ENCODE measurements at regions not wholly inside any gene's neighbourhood (a gene's known extent, or its start where the extent isn't known, plus 50 kb on each side); places are given as distances from the start of the nearest gene placed in this dataset.

- FAIRE-seq (no peak), DNase-seq (ENCODE audit: low read depth) (no peak)
- TF ChIP-seq CTCF (IDR thresholded peaks at IDR 0.05; ENCODE audit: insufficient read depth, low read length, severe bottlenecking): no peak
- Histone ChIP-seq H3K27me3 (ENCODE audit: control insufficient read depth, insufficient read depth, low read length) (no peaks in the 10 kb centered on the region), H3K4me3 (ENCODE audit: low read depth, low read length) (no peak overlapping the region), H3K36me3 (ENCODE audit: control insufficient read depth, insufficient read depth, low read length) (no peaks in the 10 kb centered on the region)
These were observed 605.7 kb downstream of the TYW1 start for GRCh38 chr7:67602246-67602887.

- no peak for TF ChIP-seq CTCF (IDR thresholded peaks at IDR 0.05; ENCODE audit: insufficient read depth, low read length, severe bottlenecking)
- Histone ChIP-seq H3K36me3 (ENCODE audit: control insufficient read depth, insufficient read depth, low read length) (no peaks in the 10 kb centered on the region), H3K4me3 (ENCODE audit: low read depth, low read length) (no peak overlapping the region), H3K27me3 (ENCODE audit: control insufficient read depth, insufficient read depth, low read length) (no peaks in the 10 kb centered on the region)
- no peak for FAIRE-seq
- peak; percentile 1 for DNase-seq (ENCODE audit: low read depth)
These were observed 608.1 kb downstream of the TYW1 start for GRCh38 chr7:67604461-67605386.

DNA sequence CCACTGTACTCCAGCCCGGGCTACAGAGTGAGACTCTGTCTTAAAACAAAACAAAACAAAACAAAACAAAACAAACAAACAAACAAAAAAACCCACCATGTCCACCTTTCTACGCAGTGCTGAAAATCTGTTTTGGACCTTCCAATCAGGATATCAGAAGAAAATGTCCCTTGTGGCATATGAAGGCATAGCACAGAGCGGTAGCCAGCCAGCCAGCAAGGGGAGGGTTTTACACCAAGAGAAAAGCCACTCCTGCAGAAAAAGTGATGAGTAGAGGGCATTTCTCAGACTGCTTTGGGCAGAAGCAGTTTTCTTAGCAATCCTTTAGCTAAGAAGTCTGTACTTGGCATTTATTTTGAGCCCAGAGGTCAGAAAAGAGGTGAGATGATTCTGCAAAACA, 612.2 kb downstream of the TYW1 start:
- no peak for FAIRE-seq
- Histone ChIP-seq H3K27me3 (ENCODE audit: control insufficient read depth, insufficient read depth, low read length) (no peaks in the 10 kb centered on the region), H3K36me3 (ENCODE audit: control insufficient read depth, insufficient read depth, low read length) (no peaks in the 10 kb centered on the region), H3K4me3 (ENCODE audit: low read depth, low read length) (no peak overlapping the region)
- TF ChIP-seq CTCF (IDR thresholded peaks at IDR 0.05; ENCODE audit: insufficient read depth, low read length, severe bottlenecking): no peak
- DNase-seq (ENCODE audit: low read depth): no peak

DNA sequence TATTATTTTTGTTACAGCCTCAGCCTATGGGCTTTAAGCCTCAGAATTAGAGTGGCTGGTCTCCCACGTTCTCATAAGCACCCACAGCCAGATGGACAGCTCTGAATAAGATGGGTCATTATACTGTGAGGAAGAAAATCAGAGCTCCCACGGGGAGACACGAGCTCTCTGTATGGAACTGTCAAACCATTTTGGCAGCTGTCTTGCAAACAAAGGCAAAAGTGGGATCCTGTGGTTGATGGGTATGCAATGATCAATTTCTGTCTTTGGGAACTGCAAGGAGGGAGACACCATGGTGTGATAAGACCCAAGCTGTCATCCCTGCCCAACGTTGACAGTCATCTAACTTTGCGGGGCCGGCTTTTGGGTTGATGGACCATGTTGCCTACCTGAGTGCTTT, 614.3 kb downstream of the TYW1 start:
- no peak for TF ChIP-seq CTCF (IDR thresholded peaks at IDR 0.05; ENCODE audit: insufficient read depth, low read length, severe bottlenecking)
- H3K36me3 ChIP-seq (ENCODE audit: control insufficient read depth, insufficient read depth, low read length): no peaks in the 10 kb centered on the region
- FAIRE-seq: no peak
- no peak for DNase-seq (ENCODE audit: low read depth)
- no peak overlapping the region for H3K4me3 ChIP-seq (ENCODE audit: low read depth, low read length)
- H3K27me3 ChIP-seq (ENCODE audit: control insufficient read depth, insufficient read depth, low read length): no peaks in the 10 kb centered on the region

GRCh38 chr7:67614843-67615242, 618.2 kb downstream of the TYW1 start:
- DNase-seq (ENCODE audit: low read depth): no peak
- Histone ChIP-seq H3K4me3 (ENCODE audit: low read depth, low read length) (no peak overlapping the region), H3K36me3 (ENCODE audit: control insufficient read depth, insufficient read depth, low read length) (no peaks in the 10 kb centered on the region), H3K27me3 (ENCODE audit: control insufficient read depth, insufficient read depth, low read length) (no peaks in the 10 kb centered on the region)
- no peak for TF ChIP-seq CTCF (IDR thresholded peaks at IDR 0.05; ENCODE audit: insufficient read depth, low read length, severe bottlenecking)
- FAIRE-seq: no peak
